K562 (cell line): ENCODE measurements at regions not wholly inside any gene's neighbourhood (a gene's known extent, or its start where the extent isn't known, plus 50 kb on each side); places are given as distances from the start of the nearest gene placed in this dataset.

ENCODE experiments used
- ATAC-seq: fragments of 200-7000 bp; cut with Tn5 transposase; 3 replicates; pipeline ENCODE4 v1.9.1; 2020; ENCODE audit warnings: moderate library complexity
- BruUV-seq: library from RNA; stranded (reverse); fragments of 400-500 nt; replicated peaks from 2 replicates; lab custom pipeline; 2021; lab: Mats Ljungman, UMichigan
- CTCF ChIA-PET: fragments of 300-600 bp; formaldehyde crosslinking; extraction: SDS; loops from one replicate; lab custom pipeline; 2021; ENCODE audit warnings: low intra/inter-chr PET ratio; lab: Yijun Ruan, JAX
- POLR2A ChIA-PET: fragments of 300-600, 350-650 bp; sonication (Branson Sonifier 250); formaldehyde crosslinking; extraction: SDS; loops from one replicate; lab custom pipeline; 2021; ENCODE audit warnings: antibody characterized with exemption, inconsistent platforms; lab: Yijun Ruan, JAX
- DNase-seq, 4 experiments: peaks; one replicate each; pipeline versions ENCODE4 v3.0.0 to v3.0.0-alpha.2; 2011 to 2018; ENCODE audit warnings: low spot score in 3 of 4, mixed read lengths in 3 of 4; ENCODE audit errors: extremely low read depth in 1 of 4
- FAIRE-seq: peaks from 2 replicates; lab custom pipeline; 2011; peaks lifted over from hg19 to GRCh38; lab: Jason Lieb, UNC
- H2AFZ ChIP-seq: 2 replicates; pipeline ENCODE4 v1.6.0; 2011; ENCODE audit warnings: low read depth, low read length, control low read depth, inconsistent platforms
- H3K27ac ChIP-seq: fragments of 200-600 bp; 3 replicates; pipeline ENCODE4 v1.8.0; 2011; ENCODE audit warnings: low read depth, mild to moderate bottlenecking, control low read depth, inconsistent platforms, low read length, moderate library complexity, mixed read lengths; ENCODE audit errors: extremely low read depth
- H3K27me3 ChIP-seq, 2 experiments: fragments of 300-600 bp in 1 of 2; 2 replicates in 1 of 2; 3 replicates in 1 of 2; pipeline versions ENCODE4 v1.6.0 to v1.8.0; 2011; ENCODE audit warnings: inconsistent platforms in 2 of 2, low read length in 2 of 2, mild to moderate bottlenecking in 1 of 2, mixed read lengths in 1 of 2, moderate library complexity in 1 of 2; ENCODE audit not compliant: control insufficient read depth in 2 of 2, insufficient read depth in 2 of 2
- H3K36me3 ChIP-seq: fragments of 300-600 bp; 3 replicates; pipeline ENCODE4 v1.8.0; 2011; ENCODE audit warnings: mild to moderate bottlenecking, low read length, inconsistent platforms; ENCODE audit not compliant: control insufficient read depth, insufficient read depth
- H3K4me1 ChIP-seq, 2 experiments: fragments of 200-600 bp in 1 of 2; replicated peaks in 1 of 2; 2 replicates in 1 of 2; 3 replicates in 1 of 2; pipeline versions ENCODE4 v1.5.1 to v1.8.0; 2011; ENCODE audit warnings: inconsistent platforms in 2 of 2, low read length in 2 of 2, mild to moderate bottlenecking in 1 of 2, mixed read lengths in 1 of 2, moderate library complexity in 1 of 2; ENCODE audit not compliant: control insufficient read depth in 2 of 2, insufficient read depth in 2 of 2
- H3K4me2 ChIP-seq: 2 replicates; pipeline ENCODE4 v1.6.1; 2011; ENCODE audit warnings: low read length, control low read depth, inconsistent platforms, mixed read lengths; ENCODE audit not compliant: insufficient read depth
- H3K4me3 ChIP-seq: fragments of 200-600 bp; sonication (generic), shearing (Covaris generic); 2 replicates; pipeline ENCODE4 v1.5.1; 2016; ENCODE audit warnings: control low read depth, inconsistent platforms
- H3K79me2 ChIP-seq: fragments of 200-600 bp; 3 replicates; pipeline ENCODE4 v1.8.0; 2011; ENCODE audit warnings: low read length, inconsistent platforms; ENCODE audit not compliant: control insufficient read depth, insufficient read depth
- H3K9ac ChIP-seq, 2 experiments: 2 replicates each; pipeline versions ENCODE4 v1.6.0 to v1.6.1; 2011; ENCODE audit warnings: low read depth in 2 of 2, low read length in 2 of 2, control low read depth in 1 of 2, inconsistent platforms in 1 of 2, mild to moderate bottlenecking in 1 of 2, mixed read lengths in 1 of 2; ENCODE audit not compliant: insufficient read depth in 1 of 2
- H3K9me1 ChIP-seq: one replicate; pipeline ENCODE4 v1.6.0; 2011; ENCODE audit warnings: inconsistent platforms, mild to moderate bottlenecking, low read length, moderate library complexity; ENCODE audit not compliant: control insufficient read depth, insufficient read depth
- H3K9me3 ChIP-seq: replicated peaks from 2 replicates; pipeline ENCODE4 v1.5.1; 2011; ENCODE audit warnings: low read depth, low read length, inconsistent platforms; ENCODE audit not compliant: control insufficient read depth, insufficient read depth
- H4K20me1 ChIP-seq: replicated peaks from 2 replicates; pipeline ENCODE4 v1.6.1; 2011; ENCODE audit warnings: low read length, inconsistent platforms, mixed read lengths; ENCODE audit not compliant: control insufficient read depth, insufficient read depth
- ILK ChIP-seq: fragments of 450-650 bp; IDR thresholded peaks from 2 replicates; pipeline ENCODE4 v1.6.1; 2016; ENCODE audit warnings: missing genetic modification characterization, low read depth, mild to moderate bottlenecking, missing compliant biosample characterization, moderate library complexity, borderline replicate concordance
- NR1H2 ChIP-seq: sonication (generic); formaldehyde crosslinking; IDR thresholded peaks from 2 replicates; pipeline ENCODE4 v1.4.0; 2020; ENCODE audit warnings: mild to moderate bottlenecking, missing genetic modification reagents
- NR2F6 ChIP-seq: fragments of 450-650 bp; formaldehyde crosslinking; IDR thresholded peaks from 2 replicates; pipeline ENCODE4 v1.4.0; 2020; ENCODE audit warnings: mild to moderate bottlenecking
- SMC3 ChIP-seq: conservative IDR thresholded peaks from 2 replicates; pipeline ENCODE4 v1.6.1; 2011; ENCODE audit warnings: low read depth, low read length, improper control_type of control experiment; ENCODE audit not compliant: insufficient read depth
- SNIP1 ChIP-seq: fragments of 450-650 bp; IDR thresholded peaks from 2 replicates; pipeline ENCODE4 v1.7.1; 2017; ENCODE audit warnings: low read depth, mild to moderate bottlenecking
- TOE1 ChIP-seq, 2 experiments: fragments of 450-650 bp in 1 of 2; sonication (generic) in 1 of 2; formaldehyde crosslinking in 1 of 2; IDR thresholded peaks; 2 replicates each; pipeline versions ENCODE4 v1.7.1 to v1.8.0; 2016 to 2022; ENCODE audit warnings: borderline replicate concordance in 2 of 2, mild to moderate bottlenecking in 2 of 2, antibody characterized with exemption in 1 of 2, inconsistent platforms in 1 of 2, low read depth in 1 of 2, missing genetic modification reagents in 1 of 2, moderate library complexity in 1 of 2
- ZBTB26 ChIP-seq: fragments of 450-650 bp; formaldehyde crosslinking; IDR thresholded peaks from 2 replicates; pipeline ENCODE4 v1.4.0; 2022; ENCODE audit warnings: missing genetic modification characterization
- ZNF3 ChIP-seq: fragments of 250-450 bp; sonication (Bioruptor Pico); IDR thresholded peaks from 2 replicates; pipeline ENCODE4 v1.5.0; 2021; ENCODE audit warnings: mild to moderate bottlenecking, moderate library complexity
- ZNF717 ChIP-seq: fragments of 250-450 bp; sonication (Bioruptor Pico); IDR thresholded peaks from 2 replicates; pipeline ENCODE4 v1.5.0; 2021
- ZNF785 ChIP-seq: fragments of 250-450 bp; sonication (Bioruptor Pico); IDR thresholded peaks from 2 replicates; pipeline ENCODE4 v1.4.0; 2020; ENCODE audit warnings: mild to moderate bottlenecking
- WGBS: fragments of 100-300 bp; shearing (Covaris generic); methylation state at CpG from one replicate; pipeline ENCODE4 v1.1.6; 2016; ENCODE audit warnings: low coverage, mixed read lengths; ENCODE audit not compliant: insufficient coverage; ENCODE audit errors: missing lambda C conversion rate; 5-methylcytosine and 5-hydroxymethylcytosine counted together
- in situ Hi-C: fragments of 300-500 bp; cut with MboI; formaldehyde crosslinking; loops from 4 replicates; pipeline ENCODE4 v1.15.0; 2018; ENCODE audit warnings: inconsistent platforms, mixed read lengths
- intact Hi-C: fragments of 100-400 bp; cut with micrococcal nuclease; formaldehyde crosslinking; loops from 2 replicates; pipeline ENCODE4 v1.14.2; 2022

- CTCF ChIA-PET: no interaction called here
- no peak for ATAC-seq
- in situ Hi-C loops (no loop called here), intact Hi-C loops (loop anchor here (10.0 kb wide), 1 partner anchor 433 kb away; the partner anchor contains the start of gene EFNA5)
- TF ChIP-seq ZNF3 (CRISPR knock-in tag) (no peak), SNIP1 (no peak), NR2F6 (CRISPR knock-in tag) (no peak), ILK (tag) (no peak), TOE1 (IDR thresholded peaks at IDR 0.05; ENCODE audit: borderline replicate concordance) (no peak), TOE1 (CRISPR knock-in tag; IDR thresholded peaks at IDR 0.05; ENCODE audit: borderline replicate concordance, low read depth) (no peak), ZBTB26 (CRISPR knock-in tag) (no peak), SMC3 (no peak), NR1H2 (CRISPR knock-in tag) (no peak), ZNF785 (CRISPR knock-in tag) (no peak), ZNF717 (no peak)
- POLR2A ChIA-PET: no interaction called here
- H3K4me3 ChIP-seq: no peak overlapping the region
- no peaks in the 10 kb centered on the region for H3K36me3 ChIP-seq
- WGBS: 0% methylated on average over 1 of the region's 1 CpG
- H3K79me2 ChIP-seq: no peaks in the 10 kb centered on the region
- H3K9me1 ChIP-seq: no peaks in the 10 kb centered on the region
- no peaks in the 10 kb centered on the region for H3K4me1 ChIP-seq
- no peaks in the 10 kb centered on the region for H3K9me3 ChIP-seq
- H3K9ac ChIP-seq: no peak overlapping the region
- no peak for FAIRE-seq
- no peak overlapping the region for H3K4me2 ChIP-seq
- H3K27me3 ChIP-seq: no peaks in the 10 kb centered on the region
- no peak for DNase-seq
- no peak overlapping the region for H3K27ac ChIP-seq
- H2AFZ ChIP-seq: no peak overlapping the region
- no TSS peak for BruUV-seq
- no peaks in the 10 kb centered on the region for H4K20me1 ChIP-seq
Measured at GRCh38 chr5:107241841-107242240, 428.9 kb downstream of the EFNA5 start.
